Endothelial cell of umbilical vein (primary cell): ENCODE measurements at regions not wholly inside any gene's neighbourhood (a gene's known extent, or its start where the extent isn't known, plus 50 kb on each side); places are given as distances from the start of the nearest gene placed in this dataset.
A peak's percentile ranks its signal among the peaks of the same experiment; 100 is the strongest.

Experiments
- BruUV-seq: library from RNA; stranded (reverse); fragments of 400-500 nt; replicated peaks from 2 replicates; lab custom pipeline; 2021; lab: Mats Ljungman, UMichigan
- CTCF ChIA-PET: fragments of 300-600, 350-600 bp; sonication (Branson Sonifier 250); formaldehyde crosslinking; loops from one replicate; lab custom pipeline; 2021; ENCODE audit warnings: antibody characterized with exemption, inconsistent platforms; lab: Charles Lee
- POLR2A ChIA-PET: fragments of 300-600, 350-600 bp; sonication (Branson Sonifier 250); formaldehyde crosslinking; loops from one replicate; lab custom pipeline; 2021; ENCODE audit warnings: antibody characterized with exemption, inconsistent platforms; lab: Charles Lee
- DNase-seq: peaks from one replicate; pipeline ENCODE4 v3.0.0-alpha.2; 2011; ENCODE audit warnings: low read depth, low spot score
- FAIRE-seq: peaks from 2 replicates; lab custom pipeline; 2011; peaks lifted over from hg19 to GRCh38; lab: Jason Lieb, UNC
- H2AFZ ChIP-seq: 2 replicates; pipeline ENCODE4 v1.6.0; 2012; ENCODE audit warnings: low read depth, low read length, control low read depth, inconsistent platforms
- H3K27ac ChIP-seq: 2 replicates; pipeline ENCODE4 v1.5.1; 2011; ENCODE audit warnings: low read depth, mild to moderate bottlenecking, control low read depth, low read length, moderate library complexity; ENCODE audit not compliant: insufficient read depth
- H3K27me3 ChIP-seq, 2 experiments: 2 replicates each; pipeline versions ENCODE4 v1.6.0 to v1.6.1; 2011; ENCODE audit warnings: low read length in 2 of 2, mixed read lengths in 1 of 2; ENCODE audit not compliant: control insufficient read depth in 2 of 2, insufficient read depth in 2 of 2
- H3K36me3 ChIP-seq, 2 experiments: 2 replicates in 1 of 2; 3 replicates in 1 of 2; pipeline ENCODE4 v1.5.1; 2011; ENCODE audit warnings: low read length in 2 of 2, mild to moderate bottlenecking in 1 of 2, moderate library complexity in 1 of 2; ENCODE audit not compliant: control insufficient read depth in 2 of 2, insufficient read depth in 2 of 2; ENCODE audit errors: extremely low read depth in 1 of 2
- H3K4me1 ChIP-seq: 3 replicates; pipeline ENCODE4 v1.5.1; 2011; ENCODE audit warnings: mild to moderate bottlenecking, low read length; ENCODE audit not compliant: control insufficient read depth, insufficient read depth; ENCODE audit errors: extremely low read depth
- H3K4me2 ChIP-seq: 2 replicates; pipeline ENCODE4 v1.6.1; 2011; ENCODE audit warnings: low read length, control low read depth, mixed read lengths; ENCODE audit not compliant: insufficient read depth
- H3K4me3 ChIP-seq, 3 experiments: fragments of 200-600 bp in 1 of 3; sonication (generic), shearing (Covaris generic) in 1 of 3; replicated peaks in 1 of 3; 2 replicates each; pipeline ENCODE4 v1.5.1; 2011 to 2016; ENCODE audit warnings: control low read depth in 3 of 3, low read length in 3 of 3, mild to moderate bottlenecking in 2 of 3, inconsistent platforms in 1 of 3, low read depth in 1 of 3, moderate library complexity in 1 of 3; ENCODE audit not compliant: insufficient read depth in 1 of 3
- H3K79me2 ChIP-seq: 2 replicates; pipeline ENCODE4 v1.6.0; 2012; ENCODE audit warnings: low read length, inconsistent platforms; ENCODE audit not compliant: control insufficient read depth, insufficient read depth
- H3K9ac ChIP-seq: replicated peaks from 2 replicates; pipeline ENCODE3; 2011; ENCODE audit warnings: low read length, control low read depth; ENCODE audit not compliant: insufficient read depth; ENCODE audit errors: extremely low read depth
- H3K9me1 ChIP-seq: replicated peaks from 3 replicates; pipeline ENCODE4 v1.6.0; 2011; ENCODE audit warnings: mild to moderate bottlenecking, low read length; ENCODE audit not compliant: control insufficient read depth, insufficient read depth; ENCODE audit errors: extremely low read depth
- H3K9me3 ChIP-seq: replicated peaks from 2 replicates; pipeline ENCODE4 v1.5.1; 2012; ENCODE audit warnings: low read length, inconsistent platforms; ENCODE audit not compliant: control insufficient read depth, insufficient read depth
- H4K20me1 ChIP-seq: replicated peaks from 2 replicates; pipeline ENCODE3; 2011; ENCODE audit warnings: mild to moderate bottlenecking, low read length; ENCODE audit not compliant: control insufficient read depth, insufficient read depth; ENCODE audit errors: extremely low read depth
- CTCF ChIP-seq, 2 donors: IDR thresholded peaks; 1 replicate in 1 of 2; 2 replicates in 1 of 2; pipeline ENCODE4 v1.5.1; 2011; ENCODE audit warnings: low read length in 2 of 2, mild to moderate bottlenecking in 2 of 2, moderate library complexity in 2 of 2, control low read depth in 1 of 2, inconsistent platforms in 1 of 2, low read depth in 1 of 2; ENCODE audit not compliant: insufficient read depth in 1 of 2; ENCODE audit errors: extremely low read depth in 1 of 2
- EZH2 ChIP-seq: IDR thresholded peaks from 2 replicates; pipeline ENCODE4 v1.6.1; 2012; ENCODE audit warnings: borderline replicate concordance, low read depth, mild to moderate bottlenecking, moderate library complexity, low read length, inconsistent platforms; ENCODE audit not compliant: severe bottlenecking
- FOS ChIP-seq: IDR thresholded peaks from 2 replicates; pipeline ENCODE4 v1.6.1; 2011; ENCODE audit warnings: mild to moderate bottlenecking, low read length, moderate library complexity, borderline replicate concordance; ENCODE audit not compliant: insufficient read depth
- GATA2 ChIP-seq: IDR thresholded peaks from 2 replicates; pipeline ENCODE4 v1.7.0; 2011; ENCODE audit warnings: low read depth, mild to moderate bottlenecking, moderate library complexity, mixed read lengths, low read length; ENCODE audit not compliant: insufficient read length, insufficient read depth
- JUN ChIP-seq: IDR thresholded peaks from 2 replicates; pipeline ENCODE4 v1.6.1; 2011; ENCODE audit warnings: borderline replicate concordance, low read depth; ENCODE audit not compliant: insufficient read length, insufficient read depth
- MYC ChIP-seq: IDR thresholded peaks from one replicate; pipeline ENCODE4 v1.6.1; 2011; ENCODE audit warnings: mild to moderate bottlenecking, low read depth, low read length
- POLR2A ChIP-seq: IDR thresholded peaks from 2 replicates; pipeline ENCODE4 v1.6.1; 2012; ENCODE audit warnings: low read depth, mild to moderate bottlenecking, control low read depth, low read length
- POLR2AphosphoS5 ChIP-seq: IDR thresholded peaks from 2 replicates; pipeline ENCODE4 v1.6.1; 2012; ENCODE audit warnings: low read depth, mild to moderate bottlenecking, control low read depth, low read length, moderate library complexity; ENCODE audit not compliant: insufficient read depth
- dilution Hi-C: fragments of 300-500 bp; cut with MboI; formaldehyde crosslinking; loops from one replicate; pipeline ENCODE4 v1.15.0; 2019; ENCODE audit warnings: low sequenced_read_pairs; ENCODE audit not compliant: extremely low pct_ligation_motif_present
- intact Hi-C: fragments of 100-400 bp; cut with micrococcal nuclease; formaldehyde crosslinking; loops from one replicate; pipeline ENCODE4 v1.10.0; 2022
- TF ChIP-seq, protein P1 (sequence below): IDR thresholded peaks from 2 replicates; pipeline ENCODE4 v1.6.1; 2011; ENCODE audit not compliant: insufficient read depth, insufficient read length

DNA sequence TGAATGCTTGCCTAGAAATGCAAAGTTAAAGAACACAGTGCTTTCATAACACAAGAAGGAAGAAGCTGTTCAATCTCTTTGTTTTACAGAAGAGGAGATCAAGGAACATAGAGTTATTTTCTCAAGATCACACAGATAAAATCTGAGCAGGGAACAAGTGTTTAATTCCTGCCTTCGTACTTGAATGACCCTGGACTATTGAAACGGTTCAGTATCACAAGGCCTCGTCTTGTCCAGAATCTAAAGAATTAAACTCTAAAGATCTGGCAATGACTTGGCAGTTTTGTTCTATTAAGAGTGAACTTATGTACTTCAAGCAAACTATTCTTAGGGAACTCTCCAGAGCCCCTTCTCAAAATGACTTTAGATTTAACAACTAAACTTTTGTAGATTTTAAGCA, 97.7 kb downstream of the ANXA5 start:
- ChIA-PET POLR2A (no interaction called here), CTCF (no interaction called here)
- intact Hi-C loops = no loop called here
- Histone ChIP-seq H3K27me3 (no peaks in the 10 kb centered on the region), H3K9me1 (no peaks in the 10 kb centered on the region), H3K9ac (no peak overlapping the region), H4K20me1 (no peaks in the 10 kb centered on the region), H3K36me3 (no peaks in the 10 kb centered on the region), H3K9me3 (no peaks in the 10 kb centered on the region), H3K4me1 (peaks cover 4% of the 10 kb centered on the region), H3K4me2 (no peak overlapping the region), H3K79me2 (no peaks in the 10 kb centered on the region), H3K27ac (no peak overlapping the region), H3K4me3 (no peak overlapping the region), H2AFZ (no peak overlapping the region)
- TF ChIP-seq, protein P1, sequence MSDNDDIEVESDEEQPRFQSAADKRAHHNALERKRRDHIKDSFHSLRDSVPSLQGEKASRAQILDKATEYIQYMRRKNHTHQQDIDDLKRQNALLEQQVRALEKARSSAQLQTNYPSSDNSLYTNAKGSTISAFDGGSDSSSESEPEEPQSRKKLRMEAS = no peak
- TF ChIP-seq FOS (no peak), JUN (no peak), CTCF (IDR thresholded peaks at IDR 0.05; ENCODE audit: extremely low read depth in 1 of 2, insufficient read depth in 1 of 2, low read depth in 1 of 2, low read length in 2 of 2) (no peak), POLR2AphosphoS5 (no peak), MYC (no peak), POLR2A (no peak), GATA2 (no peak), EZH2 (no peak)
- BruUV-seq = no TSS peak
- DNase-seq (peak; percentile 40), FAIRE-seq (no peak)
- dilution Hi-C loops = no loop called here
